Fibroblast of lung (primary cell): ENCODE measurements at regions not wholly inside any gene's neighbourhood (a gene's known extent, or its start where the extent isn't known, plus 50 kb on each side); places are given as distances from the start of the nearest gene placed in this dataset.

Source experiments
- DNase-seq, 2 donors: peaks; one replicate each; pipeline versions ENCODE4 v3.0.0 to v3.0.0-alpha.2; 2010; ENCODE audit warnings: low read depth in 2 of 2
- H2AFZ ChIP-seq: 2 replicates; pipeline ENCODE4 v1.5.1; 2012; ENCODE audit warnings: low read length, control low read depth, inconsistent platforms
- H3K27ac ChIP-seq: 2 replicates; pipeline ENCODE4 v1.5.1; 2011; ENCODE audit warnings: low read length, control low read depth; ENCODE audit not compliant: insufficient read depth
- H3K27me3 ChIP-seq: 2 replicates; pipeline ENCODE4 v1.5.1; 2011; ENCODE audit warnings: mild to moderate bottlenecking, low read length; ENCODE audit not compliant: control insufficient read depth, insufficient read depth
- H3K36me3 ChIP-seq: 2 replicates; pipeline ENCODE4 v1.5.1; 2011; ENCODE audit warnings: low read length; ENCODE audit not compliant: control insufficient read depth, insufficient read depth
- H3K4me1 ChIP-seq: 2 replicates; pipeline ENCODE4 v1.5.1; 2011; ENCODE audit warnings: low read length; ENCODE audit not compliant: control insufficient read depth, insufficient read depth; ENCODE audit errors: extremely low read depth
- H3K4me2 ChIP-seq: 2 replicates; pipeline ENCODE4 v1.5.1; 2011; ENCODE audit warnings: low read length, control low read depth; ENCODE audit not compliant: insufficient read depth; ENCODE audit errors: extremely low read depth
- H3K4me3 ChIP-seq, 4 experiments: fragments of 200-600 bp in 1 of 4; sonication (generic) in 1 of 4; replicated peaks in 1 of 4; 2 replicates each; pipeline ENCODE4 v1.5.1; 2011 to 2016; ENCODE audit warnings: low read length in 4 of 4, low read depth in 3 of 4, mild to moderate bottlenecking in 3 of 4, control low read depth in 2 of 4, inconsistent platforms in 1 of 4, mixed read lengths in 1 of 4; ENCODE audit not compliant: insufficient read depth in 1 of 4; ENCODE audit errors: control extremely low read depth in 1 of 4
- H3K79me2 ChIP-seq: 2 replicates; pipeline ENCODE4 v1.5.1; 2012; ENCODE audit warnings: mild to moderate bottlenecking, low read length, inconsistent platforms; ENCODE audit not compliant: control insufficient read depth, insufficient read depth
- H3K9ac ChIP-seq: 2 replicates; pipeline ENCODE4 v1.5.1; 2011; ENCODE audit warnings: mild to moderate bottlenecking, low read length, control low read depth; ENCODE audit not compliant: insufficient read depth
- H3K9me3 ChIP-seq: 2 replicates; pipeline ENCODE4 v1.5.1; 2012; ENCODE audit warnings: low read depth, low read length; ENCODE audit not compliant: control insufficient read depth, insufficient read depth
- H4K20me1 ChIP-seq: 2 replicates; pipeline ENCODE4 v1.5.1; 2011; ENCODE audit warnings: low read length; ENCODE audit not compliant: control insufficient read depth, insufficient read depth; ENCODE audit errors: extremely low read depth
- CTCF ChIP-seq, 2 donors: IDR thresholded peaks in 1 of 2; conservative IDR thresholded peaks in 1 of 2; 1 replicate in 1 of 2; 2 replicates in 1 of 2; pipeline ENCODE4 v1.5.1; 2011 to 2012; ENCODE audit warnings: low read length in 2 of 2, control low read depth in 1 of 2, inconsistent platforms in 1 of 2, low read depth in 1 of 2, mild to moderate bottlenecking in 1 of 2
- EZH2 ChIP-seq: IDR thresholded peaks from 2 replicates; pipeline ENCODE4 v1.5.1; 2012; ENCODE audit warnings: low read length, control low read depth, mild to moderate bottlenecking; ENCODE audit errors: missing control alignments

GRCh38 chr6:4589295-4589694 lies 186.9 kb upstream of the CDYL start:
- no peak for DNase-seq
- no peak for TF ChIP-seq CTCF (conservative IDR thresholded peaks at IDR 0.05 in 1 of 2, IDR thresholded peaks at IDR 0.05 in 1 of 2; ENCODE audit: low read depth in 1 of 2, low read length in 2 of 2)
- no peak for TF ChIP-seq EZH2
- no peak overlapping the region for H3K4me2 ChIP-seq

GRCh38 chr6:4588581-4588980 lies 187.6 kb upstream of the CDYL start:
- Histone ChIP-seq H3K4me3 (no peak overlapping the region), H3K9ac (no peak overlapping the region), H3K27ac (no peak overlapping the region), H3K36me3 (no peaks in the 10 kb centered on the region), H2AFZ (no peak overlapping the region), H3K9me3 (no peaks in the 10 kb centered on the region), H3K79me2 (no peaks in the 10 kb centered on the region), H3K4me1 (no peaks in the 10 kb centered on the region), H3K27me3 (no peaks in the 10 kb centered on the region), H3K4me2 (no peak overlapping the region), H4K20me1 (no peaks in the 10 kb centered on the region)
- DNase-seq = no peak
- no peak for TF ChIP-seq CTCF (conservative IDR thresholded peaks at IDR 0.05 in 1 of 2, IDR thresholded peaks at IDR 0.05 in 1 of 2; ENCODE audit: low read depth in 1 of 2, low read length in 2 of 2)
- no peak for TF ChIP-seq EZH2

More at GRCh38 chr6:4589295-4589694, 186.9 kb upstream of the CDYL start:
- H3K9me3 ChIP-seq = no peaks in the 10 kb centered on the region
- H3K9ac ChIP-seq = no peak overlapping the region
- H3K27me3 ChIP-seq = no peaks in the 10 kb centered on the region
- H4K20me1 ChIP-seq = no peaks in the 10 kb centered on the region
- H3K79me2 ChIP-seq = no peaks in the 10 kb centered on the region
- H2AFZ ChIP-seq = no peak overlapping the region
- no peak overlapping the region for H3K4me3 ChIP-seq
- H3K27ac ChIP-seq = no peak overlapping the region
- H3K36me3 ChIP-seq = no peaks in the 10 kb centered on the region
- H3K4me1 ChIP-seq = no peaks in the 10 kb centered on the region

- no peaks in the 10 kb centered on the region for H4K20me1 ChIP-seq
- H3K79me2 ChIP-seq = no peaks in the 10 kb centered on the region
- H3K36me3 ChIP-seq = no peaks in the 10 kb centered on the region
- no peak for DNase-seq
- no peak overlapping the region for H3K4me2 ChIP-seq
- H2AFZ ChIP-seq = no peak overlapping the region
- no peaks in the 10 kb centered on the region for H3K9me3 ChIP-seq
- H3K4me3 ChIP-seq = no peak overlapping the region
- H3K27ac ChIP-seq = no peak overlapping the region
- no peak overlapping the region for H3K9ac ChIP-seq
- TF ChIP-seq EZH2 (no peak), CTCF (conservative IDR thresholded peaks at IDR 0.05 in 1 of 2, IDR thresholded peaks at IDR 0.05 in 1 of 2; ENCODE audit: low read depth in 1 of 2, low read length in 2 of 2) (no peak)
- no peaks in the 10 kb centered on the region for H3K27me3 ChIP-seq
- peaks cover 1% of the 10 kb centered on the region for H3K4me1 ChIP-seq
Observed at GRCh38 chr6:4588163-4588562, 188.0 kb upstream of the CDYL start.
